ENCODE measurements at regions not wholly inside any gene's neighbourhood (a gene's known extent, or its start where the extent isn't known, plus 50 kb on each side); places are given as distances from the start of the nearest gene placed in this dataset.

DNA sequence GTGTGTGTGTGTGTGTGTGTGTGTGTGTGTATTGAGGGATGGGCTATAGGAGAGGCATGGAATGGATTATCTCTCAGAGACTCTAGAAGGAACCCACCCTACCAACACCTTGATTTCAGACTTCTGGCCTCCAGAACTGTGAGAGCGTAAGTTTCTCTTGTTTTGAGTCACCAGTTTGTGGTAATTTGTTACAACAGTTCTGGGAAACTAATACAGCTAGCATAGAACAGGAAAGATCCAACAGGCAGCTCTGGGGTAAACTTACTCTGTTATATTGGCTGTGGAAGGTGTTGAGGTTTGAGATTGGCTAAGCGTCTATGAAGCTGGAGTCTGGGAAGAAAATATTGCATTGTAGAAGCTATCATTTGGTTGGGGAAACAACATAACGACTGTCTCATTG lies 334.3 kb downstream of the AACS start:
- H3K4me1 ChIP-seq (ENCODE audit: control insufficient read depth in 2 of 2, insufficient read depth in 2 of 2, low read length in 2 of 2), result no peaks in the 10 kb centered on the region
- H3K27me3 ChIP-seq (ENCODE audit: control insufficient read depth in 2 of 2, insufficient read depth in 2 of 2, low read length in 2 of 2), result peaks cover 0 to 2% of the 10 kb centered on the region in 2 donors

DNA sequence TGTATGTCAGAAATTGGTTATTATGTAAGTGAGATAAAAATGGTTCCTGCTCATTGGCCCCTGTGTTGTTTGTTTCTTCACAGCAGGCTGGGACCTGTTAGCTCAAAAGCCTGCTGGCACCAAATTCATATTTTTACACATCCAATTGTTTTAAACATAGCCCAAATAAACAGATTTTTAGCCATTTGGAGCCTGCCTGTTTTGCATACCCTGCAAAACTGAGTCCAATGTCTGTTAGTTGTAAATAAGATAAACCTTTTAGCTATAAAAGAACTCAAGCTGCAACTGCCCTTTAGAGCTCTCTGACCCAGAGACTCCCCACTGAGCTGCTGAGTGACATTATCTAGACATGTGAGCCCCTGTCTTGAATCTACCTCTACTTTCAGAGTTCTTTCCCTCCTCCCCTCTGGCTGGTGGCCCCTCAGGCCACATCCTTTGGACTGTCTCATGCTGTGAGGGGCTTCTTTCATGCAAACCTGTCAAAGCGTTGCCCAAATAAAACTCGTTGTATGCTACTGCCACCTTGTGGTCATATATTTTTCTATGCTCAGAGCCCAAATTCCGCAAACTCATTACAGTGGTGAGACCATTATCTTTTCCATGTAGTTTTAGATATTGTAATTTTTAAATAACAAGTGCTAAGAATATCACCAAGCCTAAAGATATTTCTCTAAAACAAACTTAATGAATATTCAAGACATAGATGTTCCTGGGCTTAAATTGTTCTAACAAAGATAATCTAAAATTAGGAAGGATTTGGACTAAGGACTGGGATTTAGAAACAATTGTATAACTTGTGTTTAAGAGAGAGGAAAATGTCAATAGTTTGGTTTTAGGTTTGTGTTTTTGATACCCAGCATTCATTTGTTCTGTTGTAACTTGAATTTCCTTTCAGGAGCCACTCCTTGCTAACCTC lies 337.9 kb downstream of the AACS start:
- no peaks in the 10 kb centered on the region for H3K27me3 ChIP-seq (ENCODE audit: control insufficient read depth in 2 of 2, insufficient read depth in 2 of 2, low read length in 2 of 2)
- H3K36me3 ChIP-seq (ENCODE audit: control insufficient read depth in 2 of 2, insufficient read depth in 2 of 2, low read length in 2 of 2), result no peaks in the 10 kb centered on the region
- H3K9ac ChIP-seq (ENCODE audit: low read depth in 1 of 2, low read length in 2 of 2), result no peak overlapping the region
- H3K27ac ChIP-seq (ENCODE audit: low read depth in 2 of 2, low read length in 2 of 2), result no peak overlapping the region
- H3K4me3 ChIP-seq (ENCODE audit: low read length in 2 of 2), result no peak overlapping the region
- H3K4me1 ChIP-seq (ENCODE audit: control insufficient read depth in 2 of 2, insufficient read depth in 2 of 2, low read length in 2 of 2), result no peaks in the 10 kb centered on the region
- no peaks in the 10 kb centered on the region for H3K9me3 ChIP-seq (ENCODE audit: control insufficient read depth in 2 of 2, low read length in 2 of 2)

More for the DNA sequence above, 334.3 kb downstream of the AACS start:
- no peak overlapping the region for H3K4me3 ChIP-seq (ENCODE audit: low read length in 2 of 2)
- no peak overlapping the region for H3K27ac ChIP-seq (ENCODE audit: low read depth in 2 of 2, low read length in 2 of 2)
- H3K9me3 ChIP-seq (ENCODE audit: control insufficient read depth in 2 of 2, low read length in 2 of 2), result no peaks in the 10 kb centered on the region
- H3K36me3 ChIP-seq (ENCODE audit: control insufficient read depth in 2 of 2, insufficient read depth in 2 of 2, low read length in 2 of 2), result no peaks in the 10 kb centered on the region
- H3K9ac ChIP-seq (ENCODE audit: low read depth in 1 of 2, low read length in 2 of 2), result no peak overlapping the region

DNA sequence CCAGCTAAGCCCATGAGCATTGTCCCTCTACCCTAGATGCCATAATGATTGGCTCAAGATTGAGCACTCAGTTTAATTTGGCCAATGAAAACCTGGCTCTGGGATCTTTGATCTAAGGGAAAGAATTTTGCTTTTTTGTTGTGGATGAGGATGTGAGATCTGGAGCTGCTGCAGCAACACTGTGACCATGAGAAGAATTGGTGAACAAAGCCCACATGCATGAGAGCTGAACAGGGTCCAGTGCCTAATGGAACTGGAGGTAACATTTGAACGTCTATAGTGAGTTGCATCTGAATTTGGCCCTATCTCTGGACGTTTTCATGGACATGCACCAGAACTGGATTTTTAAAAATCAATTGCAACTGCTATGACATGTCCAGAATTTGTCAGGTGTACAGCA lies 338.6 kb downstream of the AACS start:
- H3K9me3 ChIP-seq (ENCODE audit: control insufficient read depth in 2 of 2, low read length in 2 of 2), result no peaks in the 10 kb centered on the region
- H3K36me3 ChIP-seq (ENCODE audit: control insufficient read depth in 2 of 2, insufficient read depth in 2 of 2, low read length in 2 of 2), result no peaks in the 10 kb centered on the region
- H3K27me3 ChIP-seq (ENCODE audit: control insufficient read depth in 2 of 2, insufficient read depth in 2 of 2, low read length in 2 of 2), result no peaks in the 10 kb centered on the region
- no peak overlapping the region for H3K4me3 ChIP-seq (ENCODE audit: low read length in 2 of 2)
- H3K27ac ChIP-seq (ENCODE audit: low read depth in 2 of 2, low read length in 2 of 2), result no peak overlapping the region
- no peak overlapping the region for H3K9ac ChIP-seq (ENCODE audit: low read depth in 1 of 2, low read length in 2 of 2)
- no peaks in the 10 kb centered on the region for H3K4me1 ChIP-seq (ENCODE audit: control insufficient read depth in 2 of 2, insufficient read depth in 2 of 2, low read length in 2 of 2)

DNA sequence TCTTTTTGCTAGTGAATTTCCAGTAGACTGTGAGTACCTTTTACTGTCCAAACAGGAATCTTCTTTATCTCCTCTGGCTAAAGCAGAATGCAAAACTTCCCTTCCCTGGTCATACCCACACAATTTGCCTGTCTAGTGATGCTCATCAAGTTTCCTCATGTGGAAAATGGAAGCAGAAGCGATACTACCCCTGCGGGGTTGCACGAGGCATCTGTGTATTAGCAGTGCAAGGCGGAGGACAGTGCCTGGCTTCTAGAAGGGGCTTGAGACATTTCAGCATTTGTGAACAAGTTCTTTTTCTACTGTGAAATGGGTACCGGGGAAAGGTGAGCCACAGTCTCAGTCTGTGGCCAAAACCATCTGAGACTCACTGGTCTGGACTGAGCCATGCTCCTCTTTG lies 340.9 kb downstream of the AACS start:
- H3K9ac ChIP-seq (ENCODE audit: low read depth in 1 of 2, low read length in 2 of 2), result no peak overlapping the region
- no peaks in the 10 kb centered on the region for H3K36me3 ChIP-seq (ENCODE audit: control insufficient read depth in 2 of 2, insufficient read depth in 2 of 2, low read length in 2 of 2)
- H3K27ac ChIP-seq (ENCODE audit: low read depth in 2 of 2, low read length in 2 of 2), result no peak overlapping the region
- H3K9me3 ChIP-seq (ENCODE audit: control insufficient read depth in 2 of 2, low read length in 2 of 2), result no peaks in the 10 kb centered on the region
- H3K4me3 ChIP-seq (ENCODE audit: low read length in 2 of 2), result no peak overlapping the region
- H3K4me1 ChIP-seq (ENCODE audit: control insufficient read depth in 2 of 2, insufficient read depth in 2 of 2, low read length in 2 of 2), result no peaks in the 10 kb centered on the region
- no peaks in the 10 kb centered on the region for H3K27me3 ChIP-seq (ENCODE audit: control insufficient read depth in 2 of 2, insufficient read depth in 2 of 2, low read length in 2 of 2)

DNA sequence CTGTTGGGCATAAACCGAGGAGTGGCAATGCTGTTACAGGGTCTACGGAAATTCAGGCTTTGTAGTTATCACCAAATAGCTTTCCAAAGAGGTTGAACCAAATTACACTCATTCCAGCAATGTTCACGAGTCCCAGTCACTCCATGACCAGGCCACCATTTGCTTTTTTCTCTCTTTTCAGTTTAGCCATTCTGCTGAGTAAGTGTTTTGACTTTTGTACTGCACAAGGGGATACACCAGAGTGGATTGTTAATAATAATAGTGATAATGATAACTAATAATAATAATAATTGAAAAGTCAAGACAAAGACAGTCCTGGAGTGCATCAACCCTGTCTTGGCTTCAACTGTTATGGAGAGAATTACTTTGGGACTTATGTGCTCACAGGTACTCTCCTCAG lies 343.5 kb downstream of the AACS start:
- Histone ChIP-seq H3K36me3 (ENCODE audit: control insufficient read depth in 2 of 2, insufficient read depth in 2 of 2, low read length in 2 of 2) (no peaks in the 10 kb centered on the region), H3K9ac (ENCODE audit: low read depth in 1 of 2, low read length in 2 of 2) (no peak overlapping the region), H3K27me3 (ENCODE audit: control insufficient read depth in 2 of 2, insufficient read depth in 2 of 2, low read length in 2 of 2) (no peaks in the 10 kb centered on the region), H3K4me1 (ENCODE audit: control insufficient read depth in 2 of 2, insufficient read depth in 2 of 2, low read length in 2 of 2) (no peaks in the 10 kb centered on the region), H3K9me3 (ENCODE audit: control insufficient read depth in 2 of 2, low read length in 2 of 2) (no peaks in the 10 kb centered on the region), H3K27ac (ENCODE audit: low read depth in 2 of 2, low read length in 2 of 2) (no peak overlapping the region), H3K4me3 (ENCODE audit: low read length in 2 of 2) (no peak overlapping the region)

DNA sequence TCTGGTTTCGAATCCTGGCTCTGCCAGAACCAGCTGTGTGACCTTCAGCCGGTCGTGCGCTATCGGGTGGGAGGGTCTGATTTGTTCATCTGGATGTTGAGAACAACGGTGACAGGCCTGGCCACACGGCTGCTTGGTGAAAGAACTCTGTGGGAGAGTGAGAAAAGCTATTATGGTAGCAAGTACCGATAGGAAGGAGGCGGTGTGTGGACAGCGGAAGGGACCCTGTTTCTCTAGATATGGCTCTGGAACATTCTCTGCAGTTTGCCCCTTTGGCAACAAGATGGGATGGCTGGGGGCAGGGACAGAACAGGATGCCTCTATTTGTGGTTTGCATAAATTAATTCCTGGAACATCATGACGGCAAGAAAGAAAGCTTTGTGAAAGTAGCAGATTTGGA lies 347.3 kb downstream of the AACS start:
- H3K27ac ChIP-seq (ENCODE audit: low read depth in 2 of 2, low read length in 2 of 2), result no peak overlapping the region
- H3K4me1 ChIP-seq (ENCODE audit: control insufficient read depth in 2 of 2, insufficient read depth in 2 of 2, low read length in 2 of 2), result no peaks in the 10 kb centered on the region
- H3K36me3 ChIP-seq (ENCODE audit: control insufficient read depth in 2 of 2, insufficient read depth in 2 of 2, low read length in 2 of 2), result no peaks in the 10 kb centered on the region
- no peak overlapping the region for H3K9ac ChIP-seq (ENCODE audit: low read depth in 1 of 2, low read length in 2 of 2)
- H3K4me3 ChIP-seq (ENCODE audit: low read length in 2 of 2), result no peak overlapping the region
- H3K27me3 ChIP-seq (ENCODE audit: control insufficient read depth in 2 of 2, insufficient read depth in 2 of 2, low read length in 2 of 2), result no peaks in the 10 kb centered on the region
- H3K9me3 ChIP-seq (ENCODE audit: control insufficient read depth in 2 of 2, low read length in 2 of 2), result no peaks in the 10 kb centered on the region

DNA sequence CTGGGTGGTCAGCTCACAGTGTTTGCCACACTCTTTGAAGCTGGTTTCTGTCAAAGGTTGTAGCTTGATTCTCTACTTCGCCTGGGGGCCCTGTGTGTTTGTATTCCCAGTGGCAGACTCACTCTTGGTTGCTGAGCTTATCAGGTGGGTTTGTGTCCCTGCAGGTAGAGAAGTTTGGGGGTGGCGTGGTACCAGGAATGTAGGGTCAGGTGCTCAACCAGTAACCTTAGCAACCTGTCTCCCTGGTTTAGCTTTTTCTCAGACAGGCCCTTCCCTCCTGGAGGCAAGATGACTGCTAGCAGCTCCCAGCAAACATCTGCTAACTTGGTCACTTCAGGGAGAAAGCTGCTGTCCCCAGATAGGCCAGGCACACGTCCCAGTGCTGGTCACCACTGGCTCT lies 352.2 kb downstream of the AACS start:
- no peak overlapping the region for H3K4me3 ChIP-seq (ENCODE audit: low read length in 2 of 2)
- no peak overlapping the region for H3K27ac ChIP-seq (ENCODE audit: low read depth in 2 of 2, low read length in 2 of 2)

DNA sequence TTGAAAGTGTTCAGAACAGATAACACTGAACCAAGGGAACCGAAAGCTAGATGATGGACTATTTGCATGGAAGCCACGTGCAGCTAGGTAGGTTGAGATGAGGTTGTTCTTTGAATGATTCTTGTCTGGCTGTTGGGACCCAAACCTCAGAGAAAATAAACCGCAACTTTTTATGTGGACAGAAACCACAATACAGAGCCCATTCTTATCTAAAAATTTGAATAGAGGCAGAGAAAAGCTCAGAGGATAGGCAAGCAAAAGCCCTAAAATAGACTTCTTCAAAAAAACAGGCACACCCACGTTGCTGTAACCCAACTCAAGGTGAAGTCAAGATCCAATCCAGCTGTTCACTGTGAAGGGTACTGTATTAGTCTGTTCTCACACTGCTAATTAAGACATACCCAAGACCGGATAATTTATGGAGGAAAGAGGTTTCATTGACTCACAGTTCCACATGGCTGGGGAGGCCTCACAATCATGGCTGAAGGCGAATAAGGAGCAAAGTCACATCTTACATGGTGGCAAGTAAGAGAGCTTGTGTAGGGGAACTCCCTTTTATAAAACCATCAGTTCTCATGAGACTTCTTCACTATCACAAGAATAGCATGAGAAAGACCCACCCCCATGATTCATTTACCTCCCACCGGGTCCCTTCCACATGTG lies 353.8 kb downstream of the AACS start:
- Histone ChIP-seq H3K9ac (ENCODE audit: low read depth in 1 of 2, low read length in 2 of 2) (no peak overlapping the region), H3K27ac (ENCODE audit: low read depth in 2 of 2, low read length in 2 of 2) (no peak overlapping the region), H3K36me3 (ENCODE audit: control insufficient read depth in 2 of 2, insufficient read depth in 2 of 2, low read length in 2 of 2) (no peaks in the 10 kb centered on the region), H3K4me3 (ENCODE audit: low read length in 2 of 2) (no peak overlapping the region), H3K9me3 (ENCODE audit: control insufficient read depth in 2 of 2, low read length in 2 of 2) (no peaks in the 10 kb centered on the region), H3K27me3 (ENCODE audit: control insufficient read depth in 2 of 2, insufficient read depth in 2 of 2, low read length in 2 of 2) (peaks cover 0 to 2% of the 10 kb centered on the region in 2 donors), H3K4me1 (ENCODE audit: control insufficient read depth in 2 of 2, insufficient read depth in 2 of 2, low read length in 2 of 2) (no peaks in the 10 kb centered on the region)

More for the DNA sequence above, 352.2 kb downstream of the AACS start:
- no peaks in the 10 kb centered on the region for H3K36me3 ChIP-seq (ENCODE audit: control insufficient read depth in 2 of 2, insufficient read depth in 2 of 2, low read length in 2 of 2)
- H3K9ac ChIP-seq (ENCODE audit: low read depth in 1 of 2, low read length in 2 of 2), result no peak overlapping the region
- H3K9me3 ChIP-seq (ENCODE audit: control insufficient read depth in 2 of 2, low read length in 2 of 2), result no peaks in the 10 kb centered on the region
- H3K4me1 ChIP-seq (ENCODE audit: control insufficient read depth in 2 of 2, insufficient read depth in 2 of 2, low read length in 2 of 2), result no peaks in the 10 kb centered on the region
- no peaks in the 10 kb centered on the region for H3K27me3 ChIP-seq (ENCODE audit: control insufficient read depth in 2 of 2, insufficient read depth in 2 of 2, low read length in 2 of 2)

DNA sequence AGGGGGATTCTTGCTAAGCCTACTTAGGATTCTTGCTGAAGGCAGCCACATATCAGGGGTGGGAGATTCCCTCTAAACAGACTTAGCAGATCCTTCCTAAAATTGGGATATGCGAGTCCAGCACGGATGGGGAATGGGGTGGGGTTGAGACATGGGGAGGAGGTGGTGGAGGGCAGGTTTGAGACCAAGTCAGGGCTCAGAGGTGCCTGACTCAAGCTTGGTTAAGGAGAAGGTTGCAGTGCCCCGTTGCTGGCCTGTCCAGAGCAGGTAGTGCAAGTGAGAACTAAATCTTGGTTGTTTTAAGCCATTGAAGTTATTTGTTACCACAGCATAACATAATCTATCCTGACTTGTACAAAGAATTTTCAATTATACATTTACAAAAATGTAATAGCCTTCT lies 359.7 kb downstream of the AACS start:
- no peaks in the 10 kb centered on the region for H3K36me3 ChIP-seq (ENCODE audit: control insufficient read depth in 2 of 2, insufficient read depth in 2 of 2, low read length in 2 of 2)
- H3K27me3 ChIP-seq (ENCODE audit: control insufficient read depth in 2 of 2, insufficient read depth in 2 of 2, low read length in 2 of 2), result peaks cover 0 to 2% of the 10 kb centered on the region in 2 donors
- H3K9me3 ChIP-seq (ENCODE audit: control insufficient read depth in 2 of 2, low read length in 2 of 2), result no peaks in the 10 kb centered on the region
- no peak overlapping the region for H3K9ac ChIP-seq (ENCODE audit: low read depth in 1 of 2, low read length in 2 of 2)
- H3K4me1 ChIP-seq (ENCODE audit: control insufficient read depth in 2 of 2, insufficient read depth in 2 of 2, low read length in 2 of 2), result no peaks in the 10 kb centered on the region
- H3K27ac ChIP-seq (ENCODE audit: low read depth in 2 of 2, low read length in 2 of 2), result no peak overlapping the region
- H3K4me3 ChIP-seq (ENCODE audit: low read length in 2 of 2), result no peak overlapping the region

DNA sequence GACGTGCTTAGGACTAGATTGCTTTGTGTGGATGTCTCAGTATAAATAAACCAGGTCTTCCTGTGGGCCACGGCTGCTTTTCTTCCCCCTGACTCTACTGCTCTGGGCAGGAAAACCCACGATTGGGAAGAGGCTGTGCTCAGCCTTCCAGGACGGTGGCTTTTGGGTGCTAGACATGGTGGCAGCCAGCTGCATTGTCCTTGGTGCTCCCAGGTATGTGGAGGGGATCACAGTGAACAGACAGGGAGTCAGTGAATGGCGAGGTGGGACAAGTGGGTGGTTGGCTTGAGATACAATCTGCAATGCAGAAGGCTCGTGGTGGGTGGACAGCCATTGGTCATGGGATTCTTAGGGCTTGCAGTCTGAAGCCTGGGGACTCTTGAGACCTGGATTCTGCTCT lies 366.3 kb downstream of the AACS start:
- H3K4me3 ChIP-seq (ENCODE audit: low read length in 2 of 2), result no peak overlapping the region
- no peak overlapping the region for H3K9ac ChIP-seq (ENCODE audit: low read depth in 1 of 2, low read length in 2 of 2)
- H3K4me1 ChIP-seq (ENCODE audit: control insufficient read depth in 2 of 2, insufficient read depth in 2 of 2, low read length in 2 of 2), result no peaks in the 10 kb centered on the region
- H3K9me3 ChIP-seq (ENCODE audit: control insufficient read depth in 2 of 2, low read length in 2 of 2), result no peaks in the 10 kb centered on the region
- H3K36me3 ChIP-seq (ENCODE audit: control insufficient read depth in 2 of 2, insufficient read depth in 2 of 2, low read length in 2 of 2), result no peaks in the 10 kb centered on the region
- H3K27ac ChIP-seq (ENCODE audit: low read depth in 2 of 2, low read length in 2 of 2), result no peak overlapping the region
- no peaks in the 10 kb centered on the region for H3K27me3 ChIP-seq (ENCODE audit: control insufficient read depth in 2 of 2, insufficient read depth in 2 of 2, low read length in 2 of 2)
